Left colon (tissue), 2 donors: ENCODE measurements at regions not wholly inside any gene's neighbourhood (a gene's known extent, or its start where the extent isn't known, plus 50 kb on each side); places are given as distances from the start of the nearest gene placed in this dataset.

ENCODE experiments used
- ATAC-seq: fragments of 200-7000 bp; cut with Tn5 transposase; one replicate; pipeline ENCODE4 v1.9.1; 2020; ENCODE audit warnings: mild to moderate bottlenecking, moderate library complexity
- DNase-seq, 2 donors: peaks; one replicate each; pipeline ENCODE4 v3.0.0-alpha.2; 2020
- intact Hi-C, 2 donors: fragments of 100-400 bp; cut with DNase I in 1 of 2; cut with micrococcal nuclease in 1 of 2; formaldehyde crosslinking; loops; one replicate each; pipeline versions ENCODE4 v1.11.2 to v1.14.0; 2022; cut with DNase I, micrococcal nuclease
- donor health status: DM: no; HTN: no; CAD: no.
- donor health status: DM: yes; HTN: yes; CAD: no.

DNA sequence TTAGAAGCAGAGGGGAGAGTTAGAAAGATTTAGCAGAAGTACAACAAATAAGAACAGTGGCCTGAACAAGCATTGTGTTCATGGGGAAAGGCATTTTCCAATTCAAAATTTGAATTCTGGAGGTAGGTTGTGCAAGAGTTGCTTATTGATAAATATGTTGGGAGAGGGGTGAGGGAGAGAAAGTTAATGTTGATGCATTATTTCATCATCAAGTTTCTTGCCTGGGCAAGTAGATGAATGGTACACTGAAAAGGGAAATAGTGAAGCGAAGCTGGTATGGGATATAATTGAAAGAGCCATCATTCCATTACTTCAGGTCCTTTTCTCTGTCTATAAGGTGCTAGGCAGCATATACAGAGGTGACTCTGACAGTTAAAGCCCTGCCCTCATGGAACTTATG is 288.9 kb upstream of the GBE1 start:
- intact Hi-C loops = no loop called here
- ATAC-seq (no peak), DNase-seq (no peak)

GRCh38 chr3:82048711-82049110 is 287.3 kb upstream of the GBE1 start:
- intact Hi-C loops = no loop called here
- DNase-seq (no peak), ATAC-seq (no peak)

GRCh38 chr3:82044930-82045705 is 283.7 kb upstream of the GBE1 start:
- ATAC-seq = no peak
- DNase-seq = no peak
- intact Hi-C loops = no loop called here

- intact Hi-C loops = no loop called here
- DNase-seq = no peak
Observed at GRCh38 chr3:82038556-82038955, 277.1 kb upstream of the GBE1 start.

GRCh38 chr3:82033186-82033585 is 271.7 kb upstream of the GBE1 start:
- DNase-seq (no peak), ATAC-seq (no peak)
- intact Hi-C loops = no loop called here

More at GRCh38 chr3:82038556-82038955, 277.1 kb upstream of the GBE1 start:
- no peak for ATAC-seq

GRCh38 chr3:82031596-82031995 is 270.2 kb upstream of the GBE1 start:
- ATAC-seq (no peak), DNase-seq (no peak)
- intact Hi-C loops = no loop called here

DNA sequence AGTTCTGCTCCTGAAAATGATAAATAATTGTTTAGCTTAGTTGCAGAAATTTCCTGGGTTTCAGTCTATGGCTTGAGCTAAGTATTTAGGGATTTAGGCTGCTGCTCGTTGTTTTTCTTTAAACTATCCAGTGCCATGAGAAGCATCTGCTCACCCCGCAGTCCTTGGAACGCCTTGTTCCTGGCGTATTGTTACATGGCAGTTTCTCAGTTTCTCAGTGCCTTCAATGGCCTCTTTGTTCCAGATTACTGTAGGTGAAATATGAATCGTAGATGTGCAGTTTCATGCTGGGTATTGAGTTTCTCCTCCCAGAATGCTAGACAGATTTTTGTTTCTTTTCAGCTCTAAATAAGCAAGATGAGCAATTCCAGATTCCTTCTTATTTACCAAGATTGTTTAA is 269.5 kb upstream of the GBE1 start:
- ATAC-seq = no peak
- intact Hi-C loops = no loop called here
- DNase-seq = no peak

- intact Hi-C loops = no loop called here
- ATAC-seq (no peak), DNase-seq (no peak)
Observed at GRCh38 chr3:82022836-82023235, 261.4 kb upstream of the GBE1 start.

GRCh38 chr3:82020282-82020681 is 258.8 kb upstream of the GBE1 start:
- intact Hi-C loops = no loop called here
- no peak for ATAC-seq
- no peak for DNase-seq

DNA sequence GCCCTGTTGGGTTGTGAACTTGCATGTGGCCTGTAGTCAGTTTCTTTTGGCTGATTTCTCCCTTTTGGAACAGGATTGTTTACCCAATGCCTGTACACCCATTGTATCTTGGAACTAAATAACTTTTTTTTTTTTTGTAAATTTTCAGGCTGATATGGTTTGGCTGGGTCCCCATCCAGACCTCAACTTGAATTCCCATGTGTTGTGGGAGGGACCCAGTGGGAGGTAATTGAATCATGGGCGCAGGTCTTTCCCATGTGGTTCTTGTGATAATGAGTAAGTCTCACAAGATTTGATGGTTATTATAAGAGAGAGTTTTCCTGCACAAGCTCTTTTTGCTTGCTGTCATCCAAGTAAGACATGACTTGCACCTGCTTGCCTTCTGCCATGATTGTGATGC is 253.8 kb upstream of the GBE1 start:
- intact Hi-C loops = no loop called here
- DNase-seq (no peak), ATAC-seq (no peak)

GRCh38 chr3:82012775-82013174 is 251.3 kb upstream of the GBE1 start:
- intact Hi-C loops = no loop called here
- ATAC-seq (no peak), DNase-seq (no peak)

DNA sequence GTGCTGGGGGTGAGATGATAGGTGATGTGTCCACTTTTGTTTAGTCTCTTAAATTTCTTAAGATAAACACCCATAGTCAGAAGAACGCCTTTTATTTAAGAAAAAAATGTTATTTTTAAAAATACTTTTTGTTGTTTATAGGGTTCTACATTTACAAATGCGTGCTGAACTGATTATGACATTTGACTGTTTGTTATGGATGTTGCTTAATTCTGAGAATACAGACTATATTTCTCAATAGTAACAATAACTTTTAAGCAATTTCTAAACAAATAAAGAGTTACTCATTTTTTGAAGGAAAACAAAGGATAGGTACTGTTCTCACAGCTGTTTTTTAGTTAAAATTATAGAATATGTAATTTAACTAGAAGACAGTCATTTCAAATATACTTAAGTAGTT is 249.9 kb upstream of the GBE1 start:
- no peak for ATAC-seq
- intact Hi-C loops = no loop called here
- DNase-seq = no peak

DNA sequence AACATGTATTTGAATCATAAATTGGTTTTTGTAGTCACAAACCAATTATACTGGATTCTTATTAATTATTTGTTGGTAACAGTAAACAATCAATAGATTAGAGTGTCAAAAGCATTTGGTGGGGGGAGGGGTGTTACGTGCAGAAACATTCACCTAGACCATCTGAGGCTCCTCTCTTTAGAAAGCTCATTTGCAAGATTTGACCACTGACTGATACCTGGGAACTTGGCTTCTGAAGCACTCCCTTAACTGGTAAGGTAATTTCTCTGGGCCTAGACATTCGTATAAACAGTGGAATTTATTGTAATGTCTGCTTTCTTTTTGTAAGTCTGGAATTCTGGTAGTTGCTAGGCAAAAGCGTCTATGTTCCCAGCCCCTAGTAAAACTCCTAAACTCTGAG is 243.8 kb upstream of the GBE1 start:
- intact Hi-C loops = no loop called here
- ATAC-seq (no peak), DNase-seq (no peak)

DNA sequence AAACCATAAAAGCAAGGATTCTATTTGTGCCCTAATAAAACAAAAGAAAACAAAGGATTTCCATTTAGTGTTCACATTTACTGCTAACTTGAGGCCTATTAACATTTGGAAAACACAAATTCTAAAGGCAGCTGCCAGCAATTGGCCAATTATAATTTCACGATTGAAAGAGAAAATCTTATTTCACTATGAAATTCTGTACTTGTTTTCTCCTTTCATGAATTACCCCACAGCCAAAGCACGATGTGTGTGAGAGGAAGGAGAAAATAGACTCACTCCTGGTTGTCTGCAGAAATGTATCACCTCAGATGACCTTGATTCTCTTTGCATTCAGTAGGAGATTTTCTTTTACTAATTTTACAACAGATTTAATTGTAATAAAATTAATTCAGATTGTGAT is 242.8 kb upstream of the GBE1 start:
- intact Hi-C loops = no loop called here
- no peak for DNase-seq
- ATAC-seq = no peak

DNA sequence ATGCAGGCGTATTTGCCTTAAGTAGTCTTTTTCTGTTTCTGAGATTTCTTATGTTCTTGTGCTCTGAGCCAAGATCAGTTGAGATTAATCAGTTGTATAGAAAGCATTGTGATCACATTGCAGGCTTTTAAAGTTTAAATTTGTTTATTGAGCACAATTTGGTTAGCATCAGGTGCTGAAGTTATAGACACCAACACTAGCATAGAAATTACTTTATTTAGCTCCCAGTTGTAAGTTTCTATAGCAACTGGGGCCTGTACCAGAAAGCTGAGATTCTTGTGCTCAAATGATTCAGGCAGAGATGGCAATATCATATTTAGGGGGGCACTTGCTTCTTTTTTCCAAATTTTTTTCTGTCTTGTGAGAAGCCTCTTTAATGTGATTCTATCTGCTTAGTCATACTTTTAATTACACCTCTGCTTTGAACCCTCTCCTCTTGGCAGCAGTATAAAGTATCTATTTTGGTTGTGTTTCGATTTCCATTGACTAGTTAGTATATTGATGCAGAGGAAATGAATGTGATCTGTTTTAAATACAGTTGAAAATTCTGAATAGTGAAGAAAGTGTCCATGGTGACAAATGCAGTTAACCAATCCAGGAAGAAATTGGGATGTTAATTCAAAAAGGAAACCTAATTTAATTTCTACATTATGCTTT is 241.7 kb upstream of the GBE1 start:
- DNase-seq (no peak), ATAC-seq (no peak)
- intact Hi-C loops = no loop called here

GRCh38 chr3:82002491-82002890 is 241.0 kb upstream of the GBE1 start:
- ATAC-seq (no peak), DNase-seq (no peak)
- intact Hi-C loops = no loop called here

DNA sequence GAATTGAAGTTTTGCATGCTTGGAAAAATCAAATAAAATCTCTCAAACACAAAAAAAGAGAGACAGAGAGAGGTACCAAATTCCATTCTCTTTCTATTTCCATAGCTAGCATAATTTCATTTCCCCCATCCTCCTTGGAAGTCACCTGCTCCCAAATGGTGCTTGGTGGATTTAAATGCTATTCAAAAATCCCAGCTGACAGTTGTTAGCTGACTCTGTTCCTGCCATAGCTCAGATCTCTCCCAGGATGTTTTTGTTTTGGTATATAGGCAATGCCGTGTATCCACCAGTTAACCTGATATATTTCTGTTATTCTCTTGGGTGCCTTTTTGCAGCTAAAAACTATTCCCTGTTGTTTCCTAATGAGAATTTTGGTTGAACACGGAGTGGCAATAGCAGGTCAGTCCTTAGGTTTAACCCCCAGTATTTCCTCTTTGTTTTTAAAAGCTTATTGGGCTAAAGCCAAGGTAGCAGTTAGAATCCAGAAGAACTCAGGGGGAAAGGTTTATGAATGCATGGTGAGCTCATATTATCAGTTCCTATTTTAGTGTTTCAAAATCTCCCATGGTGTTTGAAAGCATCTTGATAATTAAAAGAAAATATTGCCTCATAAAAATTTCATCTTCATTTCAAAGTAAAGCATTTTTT is 240.0 kb upstream of the GBE1 start:
- ATAC-seq (no peak), DNase-seq (no peak)
- intact Hi-C loops = no loop called here

DNA sequence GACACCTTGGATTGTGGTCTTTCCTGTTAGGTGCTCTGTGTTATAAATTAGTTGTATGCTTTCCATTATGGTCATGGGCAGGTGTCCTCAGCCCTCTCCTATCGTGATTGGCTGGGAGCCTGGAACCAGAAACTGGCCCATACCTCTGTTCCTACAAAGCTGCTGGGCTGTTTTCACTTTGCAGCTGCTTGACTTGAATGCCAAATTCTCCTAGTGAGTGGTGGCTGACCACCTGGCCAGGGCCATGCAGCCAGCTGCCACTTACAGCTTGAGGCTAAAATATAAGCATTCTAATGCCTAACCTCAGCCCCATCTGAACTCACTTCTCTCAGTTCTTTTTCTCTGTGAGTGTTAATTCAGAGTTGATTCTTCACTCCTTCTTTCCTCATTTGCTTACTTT is 239.3 kb upstream of the GBE1 start:
- intact Hi-C loops = no loop called here
- no peak for ATAC-seq
- no peak for DNase-seq

DNA sequence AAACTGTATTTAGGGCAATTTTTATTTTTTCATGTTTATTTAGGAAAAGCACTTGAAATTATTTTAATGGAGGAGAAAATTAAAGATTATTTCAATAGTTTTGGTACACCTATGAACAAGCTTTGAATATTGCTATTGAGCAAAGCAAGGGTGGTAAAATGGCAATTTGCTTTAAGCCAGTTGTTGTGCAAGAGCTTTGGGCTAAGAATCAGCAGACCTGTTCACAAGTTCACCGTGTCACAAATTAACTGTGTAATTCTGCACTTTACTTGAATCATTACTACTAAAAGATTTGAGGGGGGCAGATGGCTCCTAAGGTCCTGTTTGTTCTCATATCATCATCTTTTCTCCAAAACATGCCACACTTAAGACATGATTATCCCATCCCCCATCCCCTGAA is 238.9 kb upstream of the GBE1 start:
- intact Hi-C loops = no loop called here
- DNase-seq (no peak), ATAC-seq (no peak)

DNA sequence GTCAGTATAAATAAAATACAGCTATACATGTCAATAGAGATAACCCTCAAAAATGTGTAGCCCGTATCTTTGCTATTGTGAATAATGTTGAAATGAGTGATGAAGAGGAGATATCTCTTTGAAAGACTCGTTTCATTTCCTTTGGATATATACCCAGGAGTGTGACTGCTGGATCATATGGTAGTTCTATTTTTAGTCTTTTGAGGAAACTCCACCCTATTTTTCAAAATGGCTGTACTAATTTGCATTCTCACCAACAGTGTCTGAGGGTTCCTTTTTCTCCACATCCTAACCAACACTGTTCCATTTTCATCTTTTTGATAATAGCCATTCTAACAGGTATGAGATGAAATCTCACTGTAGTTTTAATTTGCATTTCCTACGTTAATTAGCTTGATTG is 237.5 kb upstream of the GBE1 start:
- intact Hi-C loops = no loop called here
- ATAC-seq = no peak
- no peak for DNase-seq
